ENCODE measurements at regions not wholly inside any gene's neighbourhood (a gene's known extent, or its start where the extent isn't known, plus 50 kb on each side); places are given as distances from the start of the nearest gene placed in this dataset.

DNA sequence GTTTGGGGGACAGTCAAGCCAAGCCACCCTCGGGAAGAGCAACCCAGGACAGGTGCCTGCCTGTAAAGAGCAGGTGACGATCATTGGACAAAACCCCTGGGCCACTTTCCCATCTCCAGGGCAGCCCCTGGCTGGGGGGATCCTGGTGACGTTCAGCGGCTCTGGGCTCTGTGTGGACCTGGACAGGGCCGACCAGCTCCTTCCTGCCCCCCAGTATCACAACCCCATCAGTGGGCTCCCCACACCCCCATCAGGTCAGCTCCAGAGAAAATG lies 57.3 kb upstream of the ASAP2 start:
- TF ChIP-seq, protein P1, sequence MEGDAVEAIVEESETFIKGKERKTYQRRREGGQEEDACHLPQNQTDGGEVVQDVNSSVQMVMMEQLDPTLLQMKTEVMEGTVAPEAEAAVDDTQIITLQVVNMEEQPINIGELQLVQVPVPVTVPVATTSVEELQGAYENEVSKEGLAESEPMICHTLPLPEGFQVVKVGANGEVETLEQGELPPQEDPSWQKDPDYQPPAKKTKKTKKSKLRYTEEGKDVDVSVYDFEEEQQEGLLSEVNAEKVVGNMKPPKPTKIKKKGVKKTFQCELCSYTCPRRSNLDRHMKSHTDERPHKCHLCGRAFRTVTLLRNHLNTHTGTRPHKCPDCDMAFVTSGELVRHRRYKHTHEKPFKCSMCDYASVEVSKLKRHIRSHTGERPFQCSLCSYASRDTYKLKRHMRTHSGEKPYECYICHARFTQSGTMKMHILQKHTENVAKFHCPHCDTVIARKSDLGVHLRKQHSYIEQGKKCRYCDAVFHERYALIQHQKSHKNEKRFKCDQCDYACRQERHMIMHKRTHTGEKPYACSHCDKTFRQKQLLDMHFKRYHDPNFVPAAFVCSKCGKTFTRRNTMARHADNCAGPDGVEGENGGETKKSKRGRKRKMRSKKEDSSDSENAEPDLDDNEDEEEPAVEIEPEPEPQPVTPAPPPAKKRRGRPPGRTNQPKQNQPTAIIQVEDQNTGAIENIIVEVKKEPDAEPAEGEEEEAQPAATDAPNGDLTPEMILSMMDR (IDR thresholded peaks at IDR 0.05; ENCODE audit: low read length) = no peak
- TF ChIP-seq EZH2 (IDR thresholded peaks at IDR 0.05; ENCODE audit: borderline replicate concordance, low read length) = no peak
